Natural killer cell treated with Interleukin-12 subunit alpha and Interleukin-12 subunit beta and Interleukin-15 and Interleukin-18, amount 100 ng/mL, for 72 hours (primary cell): ENCODE measurements at regions not wholly inside any gene's neighbourhood (a gene's known extent, or its start where the extent isn't known, plus 50 kb on each side); places are given as distances from the start of the nearest gene placed in this dataset.
"Not testable (repeated sequence)": the region's sequence is repeated elsewhere in the genome, so short reads cannot be mapped to it uniquely, and the experiment has no call there.

Experiments
- ATAC-seq, 2 donors: fragments of 150-1000 bp; cut with Tn5 transposase in 1 of 2; sonication (Bioruptor Pico), chemical (Tn5 transposase) in 1 of 2; 2 replicates each; pipeline ENCODE4 v1.10.0; 2021
- DNase-seq: peaks from one replicate; pipeline ENCODE4 v3.0.0; 2022; ENCODE audit warnings: low spot score
- H3K27ac Mint-ChIP-seq, 2 donors: 1 replicate in 1 of 2; 2 replicates in 1 of 2; pipeline ENCODE4 v1.8.0; 2022; ENCODE audit warnings: mixed read lengths in 2 of 2, mild to moderate bottlenecking in 1 of 2, moderate library complexity in 1 of 2
- H3K27me3 Mint-ChIP-seq, 2 donors: 1 replicate in 1 of 2; 2 replicates in 1 of 2; pipeline ENCODE4 v1.8.0; 2022; ENCODE audit warnings: mixed read lengths in 2 of 2
- H3K36me3 Mint-ChIP-seq: one replicate; pipeline ENCODE4 v1.8.0; 2022; ENCODE audit warnings: mixed read lengths
- H3K4me1 Mint-ChIP-seq, 2 donors: 1 replicate in 1 of 2; 2 replicates in 1 of 2; pipeline ENCODE4 v1.8.0; 2022; ENCODE audit warnings: low read depth in 2 of 2, mixed read lengths in 2 of 2, mild to moderate bottlenecking in 1 of 2
- H3K4me3 Mint-ChIP-seq: one replicate; pipeline ENCODE4 v1.8.0; 2022; ENCODE audit warnings: mixed read lengths
- H3K9me3 Mint-ChIP-seq: 2 replicates; pipeline ENCODE4 v1.8.0; 2022; ENCODE audit warnings: mixed read lengths

- Mint-ChIP-seq H3K27me3 (no peaks in the 10 kb centered on the region), H3K27ac (no peak overlapping the region), H3K36me3 (no peaks in the 10 kb centered on the region), H3K9me3 (peaks cover 3% of the 10 kb centered on the region), H3K4me1 (no peaks in the 10 kb centered on the region), H3K4me3 (no peak overlapping the region)
- DNase-seq, result no peak
- no peak for ATAC-seq
Observed at GRCh38 chr4:187088070-187088799, 364.6 kb upstream of the FAT1 start.

GRCh38 chr4:187090401-187090800, 366.7 kb upstream of the FAT1 start:
- H3K27me3 Mint-ChIP-seq, result no peaks in the 10 kb centered on the region
- ATAC-seq, result no peak
- peaks cover 2% of the 10 kb centered on the region for H3K36me3 Mint-ChIP-seq

DNA sequence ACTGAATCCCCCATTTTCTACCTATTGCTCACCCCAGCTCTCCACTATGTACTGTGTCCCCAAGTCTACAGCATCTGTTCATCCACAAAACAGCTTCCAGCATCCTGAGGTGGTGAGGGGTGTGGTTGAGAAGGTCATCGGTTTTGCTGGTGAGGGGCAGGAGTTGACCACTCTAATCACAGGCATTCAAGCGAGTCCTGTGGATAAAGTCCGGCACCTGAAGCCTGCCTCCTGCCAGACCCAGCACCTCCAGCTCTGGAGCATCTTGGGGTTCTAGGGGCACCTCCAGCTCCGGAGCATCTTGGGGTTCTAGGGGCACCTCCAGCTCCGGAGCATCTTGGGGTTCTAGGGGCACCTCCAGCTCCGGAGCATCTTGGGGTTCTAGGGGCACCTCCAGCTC, 367.2 kb upstream of the FAT1 start:
- H3K4me3 Mint-ChIP-seq, H3K36me3 Mint-ChIP-seq, H3K27me3 Mint-ChIP-seq, ATAC-seq, H3K4me1 Mint-ChIP-seq, DNase-seq, H3K27ac Mint-ChIP-seq: not testable (repeated sequence)
- peaks cover 10% of the 10 kb centered on the region for H3K9me3 Mint-ChIP-seq

More at GRCh38 chr4:187090401-187090800, 366.7 kb upstream of the FAT1 start:
- H3K9me3 Mint-ChIP-seq, result peaks cover 7% of the 10 kb centered on the region
- no peaks in the 10 kb centered on the region for H3K4me1 Mint-ChIP-seq
- H3K4me3 Mint-ChIP-seq, result no peak overlapping the region
- no peak overlapping the region for H3K27ac Mint-ChIP-seq
- no peak for DNase-seq

DNA sequence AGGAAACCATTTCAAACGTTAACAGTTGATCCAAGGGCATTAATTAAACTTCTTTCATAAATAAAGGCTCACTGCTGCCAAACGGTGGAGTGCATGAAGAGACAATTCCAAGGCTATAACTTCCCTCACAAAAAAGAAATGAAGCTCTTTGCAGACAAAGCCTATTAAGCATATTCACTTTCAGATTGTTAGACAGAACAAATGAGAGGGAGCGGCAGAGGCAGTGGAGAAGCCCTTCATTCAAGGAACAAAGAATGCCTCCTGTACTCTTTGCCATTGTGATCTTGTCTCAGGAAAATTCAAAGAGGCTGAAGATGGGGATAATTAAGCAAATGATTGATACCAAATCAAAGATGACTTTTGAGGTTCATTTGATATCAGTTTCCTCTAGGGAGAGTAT, 370.5 kb upstream of the FAT1 start:
- Mint-ChIP-seq H3K4me3 (no peak overlapping the region), H3K27me3 (no peaks in the 10 kb centered on the region), H3K9me3 (peaks cover 13% of the 10 kb centered on the region), H3K4me1 (no peaks in the 10 kb centered on the region), H3K36me3 (peaks cover 6% of the 10 kb centered on the region), H3K27ac (no peak overlapping the region)
- ATAC-seq (no peak), DNase-seq (no peak)

GRCh38 chr4:187098429-187098828, 374.8 kb upstream of the FAT1 start:
- no peak overlapping the region for H3K27ac Mint-ChIP-seq
- H3K4me3 Mint-ChIP-seq, result no peak overlapping the region
- no peak for DNase-seq
- peaks cover 18% of the 10 kb centered on the region for H3K9me3 Mint-ChIP-seq
- H3K27me3 Mint-ChIP-seq, result no peaks in the 10 kb centered on the region
- H3K36me3 Mint-ChIP-seq, result peaks cover 6% of the 10 kb centered on the region
- ATAC-seq, result no peak
- H3K4me1 Mint-ChIP-seq, result no peaks in the 10 kb centered on the region

DNA sequence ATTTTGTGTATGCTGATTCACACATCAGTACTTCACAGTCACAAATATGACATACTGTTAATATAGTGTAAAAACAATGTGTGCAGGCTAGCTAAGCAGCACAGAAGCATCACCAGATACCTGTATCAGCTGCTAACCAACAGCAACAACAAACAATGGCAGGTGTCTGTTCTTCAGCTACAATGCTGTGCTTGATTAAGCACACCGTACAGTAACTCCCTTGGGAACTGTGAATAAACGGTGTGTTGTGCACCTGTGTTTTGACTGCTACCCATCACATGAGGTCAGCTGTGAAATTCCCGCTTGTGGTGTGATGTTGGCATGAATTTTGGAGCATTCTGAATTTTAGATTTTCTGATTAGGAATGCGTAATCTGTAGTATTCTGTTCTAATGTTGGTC, 379.7 kb upstream of the FAT1 start:
- Mint-ChIP-seq H3K4me3 (no peak overlapping the region), H3K27me3 (no peaks in the 10 kb centered on the region), H3K36me3 (no peaks in the 10 kb centered on the region), H3K4me1 (no peaks in the 10 kb centered on the region), H3K27ac (no peak overlapping the region), H3K9me3 (peaks cover 16% of the 10 kb centered on the region)
- DNase-seq, result no peak
- ATAC-seq, result no peak

- Mint-ChIP-seq H3K27me3 (no peaks in the 10 kb centered on the region), H3K27ac (no peak overlapping the region), H3K36me3 (no peaks in the 10 kb centered on the region), H3K4me3 (no peak overlapping the region), H3K9me3 (peaks cover 8% of the 10 kb centered on the region), H3K4me1 (no peaks in the 10 kb centered on the region)
- DNase-seq (no peak), ATAC-seq (no peak)
Observed at GRCh38 chr4:187108845-187109244, 385.2 kb upstream of the FAT1 start.

DNA sequence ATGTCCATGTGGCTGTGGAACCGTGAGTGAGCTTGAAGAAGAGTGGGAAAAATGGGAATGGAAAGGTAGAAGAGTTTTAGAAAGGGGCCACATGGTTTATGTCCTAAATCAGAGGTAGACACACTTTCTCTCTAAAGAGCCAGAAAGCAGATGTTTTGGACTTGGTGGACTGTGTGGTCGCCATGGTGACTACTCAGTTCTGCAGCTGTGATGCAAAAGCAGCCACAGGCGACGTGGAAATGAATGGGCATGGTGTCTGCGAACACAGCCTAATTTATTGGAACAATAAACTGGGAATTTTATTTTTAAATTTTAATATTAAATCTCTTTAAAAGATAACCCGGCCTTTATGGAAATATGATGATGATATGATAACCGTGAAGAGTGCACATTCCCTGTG, 386.0 kb upstream of the FAT1 start:
- Mint-ChIP-seq H3K4me1 (no peaks in the 10 kb centered on the region), H3K9me3 (peaks cover 8% of the 10 kb centered on the region), H3K4me3 (no peak overlapping the region), H3K36me3 (no peaks in the 10 kb centered on the region), H3K27ac (no peak overlapping the region), H3K27me3 (no peaks in the 10 kb centered on the region)
- no peak for ATAC-seq
- DNase-seq, result no peak

DNA sequence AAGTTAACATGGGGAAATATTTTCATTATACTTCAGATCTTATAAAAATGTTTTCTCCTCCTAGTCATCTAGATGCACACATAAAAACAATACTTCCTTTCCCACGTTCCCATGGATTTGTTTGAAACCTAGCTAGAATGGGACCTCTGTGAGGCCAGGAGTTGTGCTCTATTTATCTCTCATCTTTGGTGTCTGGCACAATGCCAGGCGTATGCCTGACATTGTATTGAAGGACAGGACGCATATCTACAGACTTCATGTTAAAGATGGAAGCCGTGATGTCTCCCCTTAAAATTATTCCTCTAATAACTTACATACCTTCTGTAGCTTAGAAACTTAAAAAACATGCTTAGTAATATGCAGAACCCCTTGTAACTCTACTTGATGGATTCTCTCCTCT, 394.5 kb upstream of the FAT1 start:
- Mint-ChIP-seq H3K36me3 (no peaks in the 10 kb centered on the region), H3K27ac (no peak overlapping the region), H3K4me1 (no peaks in the 10 kb centered on the region), H3K9me3 (peaks cover 7% of the 10 kb centered on the region), H3K4me3 (no peak overlapping the region), H3K27me3 (no peaks in the 10 kb centered on the region)
- ATAC-seq (no peak), DNase-seq (no peak)

GRCh38 chr4:187118602-187119120, 395.0 kb upstream of the FAT1 start:
- Mint-ChIP-seq H3K27ac (no peak overlapping the region), H3K4me1 (no peaks in the 10 kb centered on the region), H3K36me3 (no peaks in the 10 kb centered on the region), H3K9me3 (peaks cover 7% of the 10 kb centered on the region), H3K4me3 (no peak overlapping the region), H3K27me3 (no peaks in the 10 kb centered on the region)
- ATAC-seq (no peak), DNase-seq (no peak)

DNA sequence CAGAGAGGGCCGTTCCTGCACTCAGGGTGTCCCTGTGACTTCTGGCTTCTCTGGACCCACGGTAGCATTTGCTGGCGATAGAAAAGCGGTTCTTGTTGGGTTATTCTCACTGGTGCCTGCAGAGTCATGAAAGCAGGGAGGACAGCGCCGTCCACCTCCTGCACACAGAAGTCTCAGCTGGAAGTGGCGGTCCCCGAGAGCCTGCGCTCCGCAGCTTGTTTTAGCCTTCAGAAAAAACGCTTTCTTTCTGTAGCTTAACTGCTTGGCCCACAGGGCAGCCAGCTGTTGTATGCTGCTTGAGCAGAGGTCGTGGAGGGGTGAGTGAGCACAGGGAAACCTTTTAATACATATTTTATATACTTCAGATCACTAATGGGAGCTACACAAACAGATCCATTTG, 400.7 kb upstream of the FAT1 start:
- no peak for DNase-seq
- Mint-ChIP-seq H3K27me3 (no peaks in the 10 kb centered on the region), H3K36me3 (no peaks in the 10 kb centered on the region), H3K4me1 (no peaks in the 10 kb centered on the region), H3K27ac (no peak overlapping the region), H3K4me3 (no peak overlapping the region), H3K9me3 (peaks cover 4% of the 10 kb centered on the region)
- no peak for ATAC-seq

GRCh38 chr4:187125062-187125461, 401.4 kb upstream of the FAT1 start:
- Mint-ChIP-seq H3K4me3 (no peak overlapping the region), H3K36me3 (no peaks in the 10 kb centered on the region), H3K9me3 (peaks cover 5% of the 10 kb centered on the region), H3K4me1 (no peaks in the 10 kb centered on the region), H3K27me3 (no peaks in the 10 kb centered on the region), H3K27ac (no peak overlapping the region)
- no peak for DNase-seq
- no peak for ATAC-seq

GRCh38 chr4:187127456-187127855, 403.8 kb upstream of the FAT1 start:
- no peak overlapping the region for H3K27ac Mint-ChIP-seq
- no peaks in the 10 kb centered on the region for H3K36me3 Mint-ChIP-seq
- H3K4me3 Mint-ChIP-seq, result no peak overlapping the region
- no peak for ATAC-seq
- no peaks in the 10 kb centered on the region for H3K27me3 Mint-ChIP-seq
- no peak for DNase-seq
- no peaks in the 10 kb centered on the region for H3K4me1 Mint-ChIP-seq
- peaks cover 8% of the 10 kb centered on the region for H3K9me3 Mint-ChIP-seq

DNA sequence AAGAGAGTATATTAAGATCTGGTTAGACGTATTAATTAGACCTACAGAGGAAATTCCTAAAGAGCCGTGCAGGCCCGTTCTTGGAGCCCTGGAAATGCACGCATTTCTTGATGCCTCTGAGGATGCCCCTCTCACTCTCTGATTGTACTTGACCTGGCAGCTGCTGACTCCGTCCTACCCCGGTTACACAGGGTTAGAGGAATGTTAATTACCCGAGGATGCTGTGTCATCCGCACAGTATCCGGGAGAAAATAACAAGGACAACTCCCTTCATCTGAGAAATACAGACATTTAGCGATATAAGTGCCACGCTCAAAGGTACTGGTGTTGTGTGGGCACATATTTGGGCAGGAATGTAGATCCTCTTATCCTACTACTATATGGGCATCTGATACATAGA, 404.6 kb upstream of the FAT1 start:
- DNase-seq, result no peak
- no peaks in the 10 kb centered on the region for H3K4me1 Mint-ChIP-seq

GRCh38 chr4:187128976-187129375, 405.3 kb upstream of the FAT1 start:
- ATAC-seq (no peak), DNase-seq (no peak)
- H3K36me3 Mint-ChIP-seq, result no peaks in the 10 kb centered on the region
- H3K4me3 Mint-ChIP-seq, result no peak overlapping the region
- no peak overlapping the region for H3K27ac Mint-ChIP-seq
- H3K4me1 Mint-ChIP-seq, result no peaks in the 10 kb centered on the region
- peaks cover 8% of the 10 kb centered on the region for H3K9me3 Mint-ChIP-seq
- H3K27me3 Mint-ChIP-seq, result no peaks in the 10 kb centered on the region

More for the DNA sequence above, 404.6 kb upstream of the FAT1 start:
- Mint-ChIP-seq H3K4me3 (no peak overlapping the region), H3K9me3 (peaks cover 8% of the 10 kb centered on the region), H3K36me3 (no peaks in the 10 kb centered on the region), H3K27ac (no peak overlapping the region), H3K27me3 (no peaks in the 10 kb centered on the region)
- no peak for ATAC-seq
